Right lobe of liver (tissue), 6 donors: ENCODE measurements at regions not wholly inside any gene's neighbourhood (a gene's known extent, or its start where the extent isn't known, plus 50 kb on each side); places are given as distances from the start of the nearest gene placed in this dataset.

ENCODE experiments used
- ATAC-seq, 4 donors: fragments of 200-7000 bp; cut with Tn5 transposase; one replicate each; pipeline ENCODE4 v1.9.1; 2020; ENCODE audit warnings: mild to moderate bottlenecking in 4 of 4, moderate library complexity in 4 of 4
- DNase-seq, 3 donors: peaks; one replicate each; pipeline ENCODE4 v3.0.0-alpha.2; 2020
- H3K27ac ChIP-seq, 3 donors: fragments of 200-600 bp; one replicate each; pipeline ENCODE4 v1.8.0; 2022
- H3K27me3 ChIP-seq, 2 donors: fragments of 200-600 bp; one replicate each; pipeline ENCODE4 v1.8.0; 2022
- H3K36me3 ChIP-seq, 4 donors: fragments of 200-600 bp; sonication (generic) in 1 of 4; one replicate each; pipeline versions ENCODE4 v1.5.1 to v1.8.0; 2017 to 2022; ENCODE audit warnings: control low read depth in 1 of 4
- H3K4me1 ChIP-seq, 4 donors: fragments of 200-600 bp; sonication (generic) in 1 of 4; one replicate each; pipeline versions ENCODE4 v1.5.1 to v1.8.0; 2017 to 2022; ENCODE audit warnings: control low read depth in 1 of 4
- H3K4me3 ChIP-seq, 3 donors: fragments of 200-600 bp; one replicate each; pipeline ENCODE4 v1.8.0; 2022
- H3K9me3 ChIP-seq, 4 donors: fragments of 200-600 bp; sonication (generic) in 1 of 4; one replicate each; pipeline versions ENCODE4 v1.5.1 to v1.8.0; 2017 to 2022; ENCODE audit warnings: control low read depth in 1 of 4
- CTCF ChIP-seq, 4 donors: fragments of 200-600 bp in 3 of 4; fragments of 450-650 bp in 1 of 4; IDR thresholded peaks; one replicate each; pipeline versions ENCODE4 v1.5.1 to v1.8.0; 2016 to 2022; ENCODE audit warnings: antibody characterized with exemption in 4 of 4, mild to moderate bottlenecking in 2 of 4
- POLR2A ChIP-seq: fragments of 450-650 bp; IDR thresholded peaks from one replicate; pipeline ENCODE4 v1.6.1; 2017; ENCODE audit warnings: antibody characterized with exemption, mild to moderate bottlenecking
- WGBS: methylation state at CpG from one replicate; pipeline ENCODE4 v1.1.6; 2018; ENCODE audit warnings: low coverage, low lambda C conversion rate; ENCODE audit not compliant: insufficient coverage; ENCODE audit errors: missing lambda C conversion rate; 5-methylcytosine and 5-hydroxymethylcytosine counted together
- intact Hi-C, 2 donors: fragments of 100-400 bp; cut with DNase I; formaldehyde crosslinking; loops; one replicate each; pipeline versions ENCODE4 v1.11.2 to v1.14.1; 2022
- donor health status: DM: no; HTN: yes; CAD: no.
- donor health status: DM: no; HTN: no; CAD: no.
- donor health status: DM: no; HTN: no; CAD: no.
- donor health status: DM: no; HTN: yes; CAD: no.
- donor health status: DM: no; HTN: yes; CAD: no.

- no peak for TF ChIP-seq CTCF (IDR thresholded peaks at IDR 0.05)
- TF ChIP-seq POLR2A = no peak
- H3K27me3 ChIP-seq = no peaks in the 10 kb centered on the region
- no peaks in the 10 kb centered on the region for H3K4me1 ChIP-seq
- no peak overlapping the region for H3K4me3 ChIP-seq
- DNase-seq (no peak), ATAC-seq (no peak)
- intact Hi-C loops = no loop called here
- WGBS = 73% methylated on average over 4 of the region's 4 CpGs
- no peaks in the 10 kb centered on the region for H3K9me3 ChIP-seq
- no peaks in the 10 kb centered on the region for H3K36me3 ChIP-seq
- no peak overlapping the region for H3K27ac ChIP-seq
Measured at GRCh38 chr2:62300925-62301324, 105.0 kb downstream of the B3GNT2 start.

DNA sequence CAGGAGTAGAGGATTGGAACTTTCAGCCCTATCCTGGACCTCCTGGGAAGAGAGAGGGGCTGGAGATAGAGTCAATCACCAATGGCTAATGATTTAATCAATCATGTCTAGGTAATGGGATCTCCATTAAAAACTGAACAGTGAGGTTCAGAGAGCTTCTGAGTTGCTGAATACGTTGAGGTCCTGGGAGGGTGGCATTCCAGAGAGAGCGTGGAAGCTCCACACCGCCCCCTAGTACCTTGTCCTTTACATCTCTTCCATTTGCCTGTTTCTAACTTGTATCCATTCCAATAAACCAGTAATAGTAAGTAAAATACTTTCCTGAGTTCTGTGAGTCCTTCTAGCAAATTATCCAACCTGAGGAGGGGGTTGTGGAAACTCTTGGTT lies 101.7 kb downstream of the B3GNT2 start:
- Histone ChIP-seq H3K4me3 (no peak overlapping the region), H3K27ac (no peak overlapping the region), H3K27me3 (no peaks in the 10 kb centered on the region), H3K4me1 (peaks cover 0 to 15% (median 7%) of the 10 kb centered on the region in 4 donors), H3K36me3 (no peaks in the 10 kb centered on the region), H3K9me3 (no peaks in the 10 kb centered on the region)
- intact Hi-C loops = no loop called here
- ATAC-seq (no peak), DNase-seq (no peak)
- TF ChIP-seq CTCF (IDR thresholded peaks at IDR 0.05) (peak in 2 of 4 donors; percentile 8 to 33), POLR2A (no peak)
- 48% methylated on average over 2 of the region's 3 CpGs for WGBS

DNA sequence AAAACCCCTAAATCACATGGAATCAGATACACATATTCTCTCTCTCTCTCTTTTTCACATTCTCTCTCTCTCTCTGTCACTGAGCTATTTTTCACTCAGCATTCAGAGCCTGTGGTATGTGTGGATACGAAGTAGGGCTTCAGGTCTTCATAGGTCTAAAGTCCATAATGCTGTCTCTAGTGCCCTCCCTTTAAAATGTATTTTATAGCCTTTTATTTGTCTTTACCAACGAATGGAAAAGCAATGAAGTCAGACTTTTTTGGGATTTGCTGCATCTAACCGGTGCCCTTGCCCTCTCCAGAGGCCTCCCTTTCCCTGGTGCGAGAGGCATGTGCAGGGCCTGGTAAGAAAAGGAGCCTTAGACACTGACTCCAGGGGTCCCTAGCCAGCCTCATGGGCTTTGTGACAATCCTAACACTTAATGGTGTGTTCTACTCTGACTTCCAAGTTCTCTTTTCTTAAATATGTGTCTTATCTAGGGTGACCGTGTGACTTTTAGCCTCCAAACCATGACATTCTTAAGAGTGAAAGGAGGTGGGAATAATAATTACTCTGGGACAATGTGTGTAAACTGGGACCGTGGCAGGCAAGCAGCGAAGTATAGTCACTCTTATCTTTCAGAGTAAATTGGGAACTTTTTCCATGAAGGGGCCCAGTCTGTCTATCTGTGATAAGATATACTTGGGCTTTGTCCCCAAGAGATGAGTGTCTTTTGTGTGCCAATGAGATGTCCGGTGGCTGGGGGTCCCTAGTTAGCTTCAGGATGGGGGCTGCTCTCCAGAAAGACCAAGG lies 101.1 kb downstream of the B3GNT2 start:
- Histone ChIP-seq H3K4me3 (no peak overlapping the region), H3K27me3 (no peaks in the 10 kb centered on the region), H3K9me3 (no peaks in the 10 kb centered on the region), H3K4me1 (peaks cover 0 to 17% (median 8%) of the 10 kb centered on the region in 4 donors), H3K27ac (no peak overlapping the region), H3K36me3 (no peaks in the 10 kb centered on the region)
- WGBS = 80% methylated on average over 7 of the region's 8 CpGs
- TF ChIP-seq POLR2A (no peak), CTCF (IDR thresholded peaks at IDR 0.05) (no peak)
- DNase-seq (no peak), ATAC-seq (no peak)
- intact Hi-C loops = no loop called here

DNA sequence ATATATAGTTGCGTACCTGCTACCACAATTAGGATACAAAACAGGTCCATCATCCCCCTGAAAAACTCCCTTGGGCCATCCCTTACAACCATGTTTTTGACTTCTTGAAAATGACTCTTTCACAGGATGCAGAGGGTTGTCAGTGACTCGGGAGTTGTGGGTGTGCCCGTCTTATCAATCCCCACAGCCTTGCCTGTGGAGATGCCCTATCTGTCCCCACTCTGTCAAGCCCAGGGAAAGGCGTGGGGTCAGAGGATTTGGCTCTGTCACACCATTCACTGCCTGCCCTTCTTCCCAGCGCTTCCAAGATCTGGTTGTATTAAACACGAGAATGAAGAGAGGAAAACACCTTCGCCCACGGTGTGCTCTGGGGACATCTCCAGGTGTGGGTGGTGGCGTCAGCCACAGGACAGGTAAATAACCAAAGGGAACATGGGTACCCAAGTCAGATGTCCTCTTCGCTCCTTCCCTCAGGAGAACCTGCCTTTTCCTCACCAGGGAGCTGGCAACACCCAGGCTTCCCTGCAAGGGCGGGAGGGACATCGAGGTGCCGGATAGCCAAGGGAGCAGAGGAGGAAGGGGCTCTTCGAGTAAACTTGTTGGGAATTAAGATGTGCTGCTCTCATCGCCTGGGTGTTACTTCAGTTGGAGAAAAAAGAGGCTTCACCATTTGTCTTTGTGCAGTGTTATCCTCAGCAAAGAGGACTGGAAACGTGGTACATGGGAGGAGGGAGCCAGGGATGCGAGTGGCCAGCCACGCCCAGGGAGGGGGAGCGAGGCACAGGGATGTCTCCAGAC lies 100.3 kb downstream of the B3GNT2 start:
- intact Hi-C loops = no loop called here
- Histone ChIP-seq H3K27me3 (no peaks in the 10 kb centered on the region), H3K4me1 (peaks cover 0 to 21% (median 10%) of the 10 kb centered on the region in 4 donors), H3K36me3 (no peaks in the 10 kb centered on the region), H3K27ac (no peak overlapping the region), H3K4me3 (no peak overlapping the region), H3K9me3 (no peaks in the 10 kb centered on the region)
- TF ChIP-seq POLR2A = no peak
- TF ChIP-seq CTCF (IDR thresholded peaks at IDR 0.05) = no peak
- DNase-seq = no peak
- WGBS = 78% methylated on average over 10 of the region's 19 CpGs
- ATAC-seq = no peak
